ENCODE measurements at regions not wholly inside any gene's neighbourhood (a gene's known extent, or its start where the extent isn't known, plus 50 kb on each side); places are given as distances from the start of the nearest gene placed in this dataset.
A peak's percentile ranks its signal among the peaks of the same experiment; 100 is the strongest.

- ATAC-seq (no peak), DNase-seq (no peak)
- H3K9me3 Mint-ChIP-seq, result no peaks in the 10 kb centered on the region
- Histone ChIP-seq H3K4me1 (ENCODE audit: control insufficient read depth, insufficient read depth, low read length) (peaks cover 15% of the 10 kb centered on the region), H3K27me3 (ENCODE audit: control insufficient read depth, insufficient read depth, low read length) (no peaks in the 10 kb centered on the region), H3K27ac (ENCODE audit: low read length) (no peak overlapping the region), H3K36me3 (ENCODE audit: control insufficient read depth, insufficient read depth, low read length) (no peaks in the 10 kb centered on the region), H3K9me3 (ENCODE audit: control insufficient read depth, insufficient read depth, low read length) (no peaks in the 10 kb centered on the region), H3K4me3 (ENCODE audit: low read length) (no peak overlapping the region)
- H3K36me3 Mint-ChIP-seq, result no peaks in the 10 kb centered on the region
- H3K4me3 Mint-ChIP-seq, result no peak overlapping the region
- H3K4me1 Mint-ChIP-seq, result peaks cover 21 to 22% of the 10 kb centered on the region in 2 donors
- no peak for TF ChIP-seq CTCF (IDR thresholded peaks at IDR 0.05)
- H3K27ac Mint-ChIP-seq, result no peak overlapping the region
- H3K27me3 Mint-ChIP-seq (ENCODE audit: low read depth in 2 of 2), result peaks cover 4 to 17% of the 10 kb centered on the region in 2 donors
- intact Hi-C loops (cut with micrococcal nuclease), result loop anchor here (5.0 kb wide), 1 partner anchor 94 kb away; the partner anchor contains the start of gene MAML3
- WGBS (ENCODE audit: insufficient coverage), result 91% methylated on average over 3 of the region's 3 CpGs
These were observed 92.2 kb upstream of the MAML3 start for GRCh38 chr4:140246216-140246615.

- intact Hi-C loops (cut with micrococcal nuclease), result no loop called here
- H3K36me3 ChIP-seq (ENCODE audit: control insufficient read depth, insufficient read depth, low read length), result no peaks in the 10 kb centered on the region
- H3K9me3 ChIP-seq (ENCODE audit: control insufficient read depth, insufficient read depth, low read length), result no peaks in the 10 kb centered on the region
- no peak overlapping the region for H3K4me3 ChIP-seq (ENCODE audit: low read length)
- no peaks in the 10 kb centered on the region for H3K9me3 Mint-ChIP-seq
- peaks cover 10 to 18% of the 10 kb centered on the region in 2 donors for H3K27me3 Mint-ChIP-seq (ENCODE audit: low read depth in 2 of 2)
- H3K27ac ChIP-seq (ENCODE audit: low read length), result no peak overlapping the region
- ATAC-seq (no peak), DNase-seq (no peak)
- H3K4me1 Mint-ChIP-seq, result peaks cover 21 to 22% of the 10 kb centered on the region in 2 donors
- no peak overlapping the region for H3K27ac Mint-ChIP-seq
- no peak overlapping the region for H3K4me3 Mint-ChIP-seq
- no peaks in the 10 kb centered on the region for H3K36me3 Mint-ChIP-seq
- no peaks in the 10 kb centered on the region for H3K27me3 ChIP-seq (ENCODE audit: control insufficient read depth, insufficient read depth, low read length)
- 100% methylated on average over 1 of the region's 1 CpG for WGBS (ENCODE audit: insufficient coverage)
- TF ChIP-seq CTCF (IDR thresholded peaks at IDR 0.05), result no peak
- H3K4me1 ChIP-seq (ENCODE audit: control insufficient read depth, insufficient read depth, low read length), result peaks cover 15% of the 10 kb centered on the region
These were observed 90.3 kb upstream of the MAML3 start for GRCh38 chr4:140244328-140244727.

- no peak overlapping the region for H3K4me3 ChIP-seq (ENCODE audit: low read length)
- Mint-ChIP-seq H3K9me3 (no peaks in the 10 kb centered on the region), H3K4me1 (peaks cover 21 to 22% of the 10 kb centered on the region in 2 donors), H3K27me3 (ENCODE audit: low read depth in 2 of 2) (peaks cover 10 to 16% of the 10 kb centered on the region in 2 donors), H3K27ac (peak overlapping the region in 1 of 2 donors; percentile 75), H3K36me3 (no peaks in the 10 kb centered on the region), H3K4me3 (peak overlapping the region; percentile 29)
- no peak for TF ChIP-seq CTCF (IDR thresholded peaks at IDR 0.05)
- H3K36me3 ChIP-seq (ENCODE audit: control insufficient read depth, insufficient read depth, low read length), result no peaks in the 10 kb centered on the region
- no peaks in the 10 kb centered on the region for H3K27me3 ChIP-seq (ENCODE audit: control insufficient read depth, insufficient read depth, low read length)
- ATAC-seq (peak; percentile 49 to 73 (median 63)), DNase-seq (peak in 1 of 2 donors; percentile 49)
- H3K27ac ChIP-seq (ENCODE audit: low read length), result peak overlapping the region; percentile 42
- 13% methylated on average over 7 of the region's 7 CpGs for WGBS (ENCODE audit: insufficient coverage)
- intact Hi-C loops (cut with micrococcal nuclease), result no loop called here
- H3K9me3 ChIP-seq (ENCODE audit: control insufficient read depth, insufficient read depth, low read length), result no peaks in the 10 kb centered on the region
- peaks cover 15% of the 10 kb centered on the region for H3K4me1 ChIP-seq (ENCODE audit: control insufficient read depth, insufficient read depth, low read length)
These were observed 89.3 kb upstream of the MAML3 start for GRCh38 chr4:140243278-140243753.

All from natural killer cell (primary cell).